ENCODE measurements at regions not wholly inside any gene's neighbourhood (a gene's known extent, or its start where the extent isn't known, plus 50 kb on each side); places are given as distances from the start of the nearest gene placed in this dataset.

- TF ChIP-seq CTCF (IDR thresholded peaks at IDR 0.05; ENCODE audit: insufficient read depth, low read depth, low read length): no peak
- TF ChIP-seq EZH2 (IDR thresholded peaks at IDR 0.05; ENCODE audit: insufficient read depth, low read length): no peak
Measured at GRCh38 chr4:101556842-101557241, 209.5 kb upstream of the PPP3CA start.

Measured in astrocyte (in vitro differentiated cells and primary cell).